D721Med (cell line): ENCODE measurements at regions not wholly inside any gene's neighbourhood (a gene's known extent, or its start where the extent isn't known, plus 50 kb on each side); places are given as distances from the start of the nearest gene placed in this dataset.

Experiments
- DNase-seq: peaks from one replicate; pipeline ENCODE4 v3.0.0; 2011; ENCODE audit warnings: low spot score; ENCODE audit not compliant: insufficient read length
- FAIRE-seq: peaks from 2 replicates; lab custom pipeline; 2011; peaks lifted over from hg19 to GRCh38; lab: Jason Lieb, UNC
- CTCF ChIP-seq: IDR thresholded peaks from 2 replicates; pipeline ENCODE4 v1.5.1; 2012; ENCODE audit warnings: mild to moderate bottlenecking, control low read depth; ENCODE audit not compliant: insufficient read depth; ENCODE audit errors: missing control alignments

GRCh38 chr1:22257290-22258275 is 114.7 kb upstream of the WNT4 start:
- FAIRE-seq = no peak
- TF ChIP-seq CTCF = no peak
- no peak for DNase-seq

DNA sequence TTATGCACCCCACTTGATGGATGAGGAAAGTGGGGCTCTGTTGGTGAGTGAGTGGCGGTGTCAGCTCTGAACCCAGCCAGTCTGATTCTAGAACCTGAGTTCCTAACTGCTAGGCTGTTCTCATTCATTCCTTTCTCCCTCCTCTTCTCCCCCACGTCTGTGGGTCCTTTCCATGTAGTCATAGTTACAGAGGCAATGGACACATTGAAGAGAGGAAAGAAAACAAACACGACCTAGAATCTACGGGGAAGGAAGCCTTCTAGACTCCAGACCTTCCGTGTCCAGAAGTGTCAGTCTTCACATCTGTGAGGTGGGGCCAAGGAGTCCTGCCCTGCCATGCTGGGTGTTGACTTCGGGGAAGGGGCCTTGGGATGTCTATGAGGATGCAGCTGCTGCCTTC is 115.8 kb upstream of the WNT4 start:
- no peak for TF ChIP-seq CTCF
- no peak for FAIRE-seq
- DNase-seq = no peak

- FAIRE-seq (no peak), DNase-seq (no peak)
- no peak for TF ChIP-seq CTCF
These were observed 116.8 kb upstream of the WNT4 start for GRCh38 chr1:22259551-22260282.

DNA sequence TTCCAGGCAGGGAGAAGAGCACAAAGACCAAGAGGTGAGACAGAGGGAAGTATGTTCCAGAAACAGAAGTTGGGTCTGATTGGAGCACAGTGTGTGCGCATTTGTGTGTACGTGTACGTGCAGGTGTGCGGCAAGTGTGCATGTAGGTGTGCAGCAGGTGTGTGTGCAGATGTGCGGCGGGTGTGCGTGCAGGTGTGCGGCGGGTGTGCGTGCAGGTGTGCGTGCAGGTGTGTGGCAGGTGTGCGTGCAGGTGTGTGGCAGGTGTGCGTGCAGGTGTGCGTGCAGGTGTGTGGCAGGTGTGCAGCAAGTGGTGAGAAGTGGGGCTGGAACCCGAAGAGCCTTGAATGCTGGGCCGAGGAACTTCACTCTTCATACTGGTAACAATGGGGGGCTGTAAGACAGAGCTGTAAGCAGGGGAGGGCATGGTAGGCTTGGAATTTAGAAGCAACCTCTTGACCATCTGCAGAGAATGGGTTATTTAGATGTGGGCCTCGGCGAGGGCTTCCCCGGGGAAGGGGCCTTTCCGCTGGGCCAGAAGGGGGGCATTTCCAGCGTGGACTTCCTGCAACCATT is 118.0 kb upstream of the WNT4 start:
- FAIRE-seq (no peak), DNase-seq (no peak)
- no peak for TF ChIP-seq CTCF

DNA sequence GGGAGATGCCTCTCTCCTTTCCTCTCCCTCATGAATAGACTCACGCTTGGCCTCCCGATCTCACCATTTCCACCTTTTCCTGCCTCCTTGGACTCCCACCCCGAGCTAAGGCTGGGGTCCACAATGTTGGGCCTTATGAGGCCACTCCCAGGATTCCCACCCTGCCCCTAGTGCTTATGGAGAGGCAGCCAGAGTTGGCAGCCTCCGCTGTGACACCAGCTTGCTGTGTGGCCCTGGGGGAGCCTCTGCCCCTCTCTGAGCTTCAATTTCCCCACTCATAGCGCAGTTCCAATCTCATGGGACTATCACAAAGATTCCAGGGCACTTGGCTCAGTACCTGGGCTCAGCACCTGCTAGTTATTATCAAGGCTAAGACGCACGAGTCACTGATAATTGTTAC is 118.7 kb upstream of the WNT4 start:
- TF ChIP-seq CTCF = no peak
- FAIRE-seq (no peak), DNase-seq (no peak)

DNA sequence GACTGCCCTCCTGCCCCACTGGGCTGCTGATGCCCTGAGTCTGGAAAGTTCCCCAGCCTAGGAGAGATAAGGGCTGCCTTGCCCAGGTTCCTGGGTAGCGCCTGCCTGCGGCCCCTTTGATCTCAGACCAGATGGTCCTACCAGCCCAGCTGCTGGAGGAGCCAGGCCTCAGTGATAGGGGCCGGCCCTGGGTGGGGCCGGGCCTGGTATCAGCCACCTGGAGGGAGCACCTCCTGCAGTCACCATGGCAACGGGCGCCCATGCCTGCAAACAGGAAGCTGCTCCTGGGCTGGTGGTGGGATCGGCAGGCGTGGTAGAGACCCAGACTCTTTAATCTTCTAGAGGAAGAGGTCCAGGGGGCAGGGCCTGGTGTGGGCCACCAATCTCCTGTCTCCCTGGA is 119.7 kb upstream of the WNT4 start:
- no peak for DNase-seq
- FAIRE-seq = no peak
- no peak for TF ChIP-seq CTCF
